Activated T-cell treated with anti-CD3 and anti-CD28 coated beads, Interleukin-2, amount 50 U/mL, for 48 hours (primary cell): ENCODE measurements at regions not wholly inside any gene's neighbourhood (a gene's known extent, or its start where the extent isn't known, plus 50 kb on each side); places are given as distances from the start of the nearest gene placed in this dataset.
"Not testable (repeated sequence)": the region's sequence is repeated elsewhere in the genome, so short reads cannot be mapped to it uniquely, and the experiment has no call there.

ENCODE experiments used
- DNase-seq, 2 experiments: peaks; one replicate each; pipeline ENCODE4 v3.0.0-alpha.2; 2020

GRCh38 chr11:92024788-92025187 lies 199.8 kb upstream of the FAT3 start:
- no peak for DNase-seq

DNA sequence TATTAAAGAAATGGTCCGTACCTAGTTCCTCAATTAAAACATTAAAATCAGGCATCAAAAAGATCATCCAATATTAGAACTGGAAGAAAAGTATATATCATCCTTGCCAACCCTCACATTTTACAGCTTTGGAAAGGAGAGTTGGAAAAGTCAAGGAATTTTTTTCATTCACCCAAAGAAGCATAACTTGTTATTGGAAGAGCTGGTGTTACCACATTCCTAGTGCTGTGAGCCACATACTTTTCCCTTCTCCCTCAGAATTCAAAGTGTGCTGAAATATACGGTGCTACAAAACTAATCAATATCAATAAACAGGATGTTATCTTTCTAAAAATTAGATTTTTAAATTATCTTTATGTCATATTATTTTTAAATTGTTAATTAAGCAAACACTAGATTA lies 202.1 kb upstream of the FAT3 start:
- no peak for DNase-seq

GRCh38 chr11:92018332-92018731 lies 206.3 kb upstream of the FAT3 start:
- no peak for DNase-seq

DNA sequence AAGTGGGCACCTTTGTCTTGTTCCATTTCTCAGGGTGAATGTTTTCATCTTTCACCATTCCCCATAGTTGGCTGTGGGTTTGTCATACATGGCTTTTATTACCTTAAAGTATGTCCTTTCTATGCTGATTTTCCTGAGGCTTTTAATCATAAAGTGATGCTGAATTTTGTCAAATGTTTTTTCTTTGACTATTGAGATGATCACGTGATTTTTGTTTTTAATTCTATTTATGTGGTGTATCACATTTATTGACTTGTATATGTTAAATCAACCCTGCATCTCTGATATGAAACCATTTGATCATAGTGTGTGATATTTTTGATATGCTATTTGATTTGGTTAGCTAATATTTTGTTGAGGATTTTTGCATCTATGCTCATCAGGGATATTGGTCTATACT lies 216.4 kb upstream of the FAT3 start:
- DNase-seq = no peak

- no peak for DNase-seq
These were observed 222.1 kb upstream of the FAT3 start for GRCh38 chr11:92002568-92002967.

DNA sequence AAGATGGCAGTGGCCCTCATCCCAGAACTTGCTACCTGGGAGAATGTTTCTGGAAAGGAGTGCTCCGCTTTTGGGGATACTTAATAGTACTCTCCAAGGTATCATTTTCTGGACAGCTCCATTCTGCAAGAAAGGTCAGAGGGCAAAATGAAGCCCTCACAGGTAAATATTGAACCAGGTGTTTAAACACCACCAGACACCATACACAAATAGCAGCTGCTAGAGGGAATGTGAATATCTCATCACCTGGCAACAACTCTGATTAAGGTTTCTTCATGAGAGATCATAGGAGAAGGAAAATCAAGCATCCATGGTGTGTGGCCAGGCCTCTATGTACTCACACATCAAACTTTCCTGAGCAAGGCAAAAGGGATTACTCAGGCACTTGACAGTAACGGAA lies 226.1 kb upstream of the FAT3 start:
- no peak for DNase-seq

GRCh38 chr11:91997226-91997625 lies 227.4 kb upstream of the FAT3 start:
- DNase-seq = no peak

GRCh38 chr11:91996526-91996925 lies 228.1 kb upstream of the FAT3 start:
- DNase-seq = no peak

DNA sequence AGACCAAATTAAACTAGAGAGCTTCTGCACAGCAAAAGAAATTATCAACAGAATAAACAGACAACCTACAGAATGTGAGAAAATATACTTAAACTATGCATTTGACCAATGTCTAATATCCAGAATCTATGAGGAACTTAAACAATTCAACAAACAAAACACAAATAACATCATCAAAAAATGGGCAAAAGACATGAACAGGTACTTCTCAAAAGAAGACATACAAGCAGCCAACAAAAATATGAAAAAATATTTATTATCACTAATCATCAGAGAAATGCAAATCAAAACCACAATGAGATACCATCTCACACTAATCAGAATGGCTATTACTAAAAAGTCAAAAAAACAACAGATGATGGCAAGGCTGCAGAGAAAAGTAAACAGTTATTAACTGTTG lies 236.2 kb upstream of the FAT3 start:
- not testable (repeated sequence) for DNase-seq

DNA sequence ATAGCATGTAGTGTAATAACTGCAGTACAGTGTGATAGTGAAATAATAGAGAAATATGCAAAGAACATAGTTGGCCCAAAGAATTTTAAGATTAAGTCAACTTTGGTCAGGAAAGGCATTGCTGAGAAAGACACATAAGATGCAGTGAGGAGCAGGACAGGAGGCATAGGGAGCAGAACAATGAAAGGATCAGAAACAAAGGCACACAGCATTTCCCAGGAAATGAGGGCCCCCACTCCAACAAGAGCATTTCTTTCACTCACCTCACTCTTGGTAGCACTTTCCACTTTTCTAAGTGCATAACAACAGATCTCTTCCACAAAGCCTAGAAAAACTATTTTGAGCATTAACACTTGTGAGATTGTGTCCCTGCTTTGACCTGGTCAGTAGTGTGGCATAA lies 238.4 kb upstream of the FAT3 start:
- no peak for DNase-seq

GRCh38 chr11:91984033-91984584 lies 240.5 kb upstream of the FAT3 start:
- DNase-seq = no peak

- DNase-seq = no peak
These were observed 242.6 kb upstream of the FAT3 start for GRCh38 chr11:91981995-91982394.

- no peak for DNase-seq
These were observed 244.8 kb upstream of the FAT3 start for GRCh38 chr11:91979775-91980174.

- no peak for DNase-seq
These were observed 245.9 kb upstream of the FAT3 start for GRCh38 chr11:91978747-91979146.

GRCh38 chr11:91972665-91973266 lies 251.9 kb upstream of the FAT3 start:
- no peak for DNase-seq

GRCh38 chr11:91970624-91971023 lies 254.0 kb upstream of the FAT3 start:
- no peak for DNase-seq

GRCh38 chr11:91969486-91969885 lies 255.1 kb upstream of the FAT3 start:
- no peak for DNase-seq

- DNase-seq = no peak
These were observed 256.9 kb upstream of the FAT3 start for GRCh38 chr11:91967691-91968045.

- no peak for DNase-seq
These were observed 257.5 kb upstream of the FAT3 start for GRCh38 chr11:91967026-91967690.

DNA sequence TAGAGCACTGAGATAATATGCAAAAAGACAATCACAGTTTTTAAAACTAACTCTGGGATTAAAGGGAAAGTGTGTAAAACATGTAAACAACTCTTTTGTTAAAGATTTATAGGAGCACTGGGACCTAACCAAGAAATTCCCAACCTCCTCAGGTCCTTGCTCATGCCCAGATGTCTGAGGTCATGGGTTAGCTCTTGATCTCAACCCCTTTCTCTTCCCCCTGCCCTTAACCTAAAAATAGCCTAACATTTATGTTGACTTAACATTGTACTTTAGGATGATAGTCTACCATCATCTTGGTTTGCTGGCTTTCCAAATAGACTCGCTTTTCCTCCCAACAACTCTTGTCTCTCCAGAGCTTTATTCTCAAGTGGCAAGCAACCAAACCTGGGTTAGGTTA lies 258.2 kb upstream of the FAT3 start:
- DNase-seq = no peak

- no peak for DNase-seq
These were observed 263.8 kb upstream of the FAT3 start for GRCh38 chr11:91960770-91961169.

GRCh38 chr11:91959411-91959810 lies 265.2 kb upstream of the FAT3 start:
- DNase-seq = no peak

DNA sequence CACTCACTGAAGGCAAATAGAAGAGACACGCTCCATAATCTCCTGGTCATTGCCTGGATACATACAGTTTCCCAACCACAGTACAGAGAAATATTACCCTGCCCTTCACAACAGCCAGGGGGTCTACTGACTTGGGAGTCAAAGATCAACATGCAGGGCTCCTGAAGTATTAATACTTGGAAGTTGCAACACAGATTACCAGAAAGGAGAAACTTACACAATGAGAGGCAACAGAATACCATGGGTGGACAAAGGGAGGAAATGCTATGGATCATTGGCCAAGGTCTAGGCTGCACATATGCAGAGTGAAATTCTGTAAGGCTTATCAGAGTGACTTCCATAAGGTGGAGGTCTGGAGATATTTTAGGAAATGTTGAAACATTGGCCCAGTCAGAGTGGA lies 267.9 kb upstream of the FAT3 start:
- DNase-seq = no peak

- no peak for DNase-seq
These were observed 269.4 kb upstream of the FAT3 start for GRCh38 chr11:91955206-91955605.

DNA sequence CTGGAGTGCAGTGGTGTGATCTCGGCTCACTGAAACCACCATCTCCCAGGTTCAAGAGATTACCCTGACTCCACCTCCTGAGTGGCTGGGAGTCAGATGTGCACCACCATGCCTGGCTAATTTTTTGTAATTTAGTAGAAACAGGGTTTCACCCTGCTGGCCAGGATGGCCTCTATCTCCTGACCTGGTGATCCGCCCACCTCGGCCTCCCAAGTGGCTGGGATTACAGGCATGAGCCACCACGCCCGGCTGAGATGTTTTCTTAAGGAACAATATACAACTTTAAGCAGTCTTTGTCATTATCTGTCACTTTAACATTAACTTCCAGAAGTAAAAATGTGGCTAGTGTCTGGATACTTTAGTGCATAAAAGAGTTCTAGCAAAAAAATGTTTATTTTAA lies 272.6 kb upstream of the FAT3 start:
- DNase-seq = no peak
